Right forelimb (tissue), 1 donor: ENCODE measurements at regions not wholly inside any gene's neighbourhood (a gene's known extent, or its start where the extent isn't known, plus 50 kb on each side); places are given as distances from the start of the nearest gene placed in this dataset.
A peak's percentile ranks its signal among the peaks of the same experiment; 100 is the strongest.

Experiments used
- DNase-seq: peaks from one replicate; pipeline ENCODE4 v3.0.0-alpha.2; 2018

DNA sequence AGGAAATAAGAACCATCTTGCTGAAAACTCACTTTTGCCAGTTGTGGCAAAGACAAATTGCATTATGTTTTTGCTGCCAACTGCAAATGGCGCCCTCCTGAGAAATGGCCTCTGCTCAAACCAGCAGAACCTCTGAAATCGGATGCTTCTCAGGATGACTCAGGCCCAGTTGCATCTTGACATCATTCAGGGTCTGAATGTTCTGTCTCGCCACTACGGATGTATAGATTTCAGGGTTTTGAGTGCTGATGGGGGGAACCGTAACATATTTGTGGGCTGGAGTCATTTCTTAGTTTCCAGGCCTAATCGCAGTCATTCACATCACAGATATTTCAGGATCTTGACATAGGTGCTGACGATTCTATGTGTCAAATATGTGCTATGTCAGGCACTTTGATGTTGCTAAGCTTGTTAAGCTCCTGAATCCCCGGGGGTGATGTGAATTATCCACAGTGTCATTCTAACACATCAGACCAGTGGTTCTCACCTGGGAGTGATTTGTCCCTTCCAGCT, 207.1 kb downstream of the NFATC2 start:
- DNase-seq: no peak

DNA sequence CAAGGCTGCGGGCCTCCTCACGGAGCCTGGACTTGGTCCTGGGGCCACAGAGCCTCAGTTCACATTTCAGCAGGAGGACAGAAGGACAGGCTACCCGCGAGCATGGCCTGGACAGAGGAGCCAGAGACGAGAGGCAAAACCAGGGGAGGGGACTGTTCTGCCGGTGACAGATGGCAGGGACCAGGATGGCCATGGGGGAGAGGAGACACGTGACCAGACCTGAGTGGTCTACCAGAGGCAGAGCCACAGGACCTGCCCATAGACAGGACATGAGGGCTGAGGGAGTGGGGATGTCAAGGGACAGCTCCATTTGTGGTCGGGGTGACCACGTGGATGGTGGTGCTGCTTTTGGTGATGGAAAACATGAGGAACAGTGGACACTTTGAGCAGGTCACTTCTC, 207.9 kb downstream of the NFATC2 start:
- no peak for DNase-seq

DNA sequence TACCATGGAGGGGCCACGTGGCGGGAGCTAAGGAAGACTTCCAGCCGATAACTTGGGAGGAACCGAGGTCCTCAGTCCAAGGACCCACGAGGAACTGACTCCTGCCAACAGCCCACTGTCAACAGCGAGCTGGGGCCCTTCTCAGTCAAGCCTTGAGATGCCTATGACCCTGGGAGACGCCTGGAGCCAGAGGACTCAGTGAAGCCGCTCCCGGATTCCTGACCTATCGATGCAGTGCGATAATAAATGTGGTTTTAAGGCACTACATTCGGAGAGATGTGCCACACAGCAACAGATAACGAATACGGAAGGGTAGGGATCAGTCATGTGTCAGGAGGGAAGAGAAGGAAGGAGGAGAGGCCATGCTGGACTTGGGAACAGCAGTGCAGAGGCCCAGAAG, 208.5 kb downstream of the NFATC2 start:
- DNase-seq: no peak

DNA sequence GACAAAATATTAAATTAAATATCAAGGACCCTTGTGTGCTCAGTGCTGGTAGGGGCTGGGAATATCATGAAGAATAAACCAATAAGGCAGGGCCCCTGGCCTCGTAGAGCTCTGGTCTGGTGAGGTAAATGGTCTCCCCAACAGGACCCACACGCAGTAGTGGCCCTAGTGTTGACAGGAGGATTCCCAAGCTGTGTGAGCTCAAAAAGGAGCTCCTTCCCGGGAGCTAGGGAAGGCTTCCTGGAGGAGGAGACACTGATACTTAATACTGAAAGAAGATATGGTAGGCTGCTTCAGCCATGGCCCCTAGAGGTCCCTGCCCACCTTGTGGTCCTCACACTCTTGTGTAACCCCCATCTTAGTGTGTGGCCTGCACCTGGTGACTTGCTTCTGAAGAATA, 209.1 kb downstream of the NFATC2 start:
- DNase-seq: no peak

DNA sequence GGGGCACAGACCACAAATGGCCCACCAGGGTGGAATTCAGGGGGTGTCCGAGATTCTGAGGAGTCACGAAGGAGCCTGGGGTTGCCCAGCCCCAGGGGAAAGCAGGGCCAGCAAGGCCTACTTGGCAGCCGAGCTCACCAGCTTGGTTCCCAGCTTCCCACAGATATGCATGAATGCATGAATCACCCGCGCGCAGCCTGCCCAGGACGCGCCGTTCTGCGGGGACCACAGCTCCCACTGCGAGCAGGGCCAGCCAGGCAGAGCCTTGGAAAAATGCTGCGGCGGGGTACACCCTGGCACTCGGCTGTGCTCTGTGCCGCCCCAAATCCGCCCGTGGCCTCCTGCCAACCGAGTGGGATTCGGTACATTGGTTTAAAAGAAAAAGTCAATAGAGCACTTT, 211.0 kb downstream of the NFATC2 start:
- DNase-seq: no peak

DNA sequence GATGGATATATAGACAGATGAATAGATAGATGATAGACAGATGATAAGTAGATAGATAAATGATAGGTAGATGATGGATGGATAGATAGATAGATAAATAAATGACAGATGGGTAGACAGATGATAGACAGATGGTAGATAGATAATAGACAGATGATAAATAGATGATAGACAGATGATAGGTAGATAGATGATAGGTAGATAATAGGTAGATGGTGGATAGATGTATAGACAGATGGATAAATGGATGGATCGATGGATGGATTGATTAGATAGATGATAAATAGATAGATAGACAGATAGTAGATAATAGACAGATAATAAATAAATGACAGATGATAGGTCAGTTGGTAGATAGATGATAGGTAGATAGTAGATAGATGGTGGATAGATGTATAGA, 212.7 kb downstream of the NFATC2 start:
- DNase-seq: no peak

DNA sequence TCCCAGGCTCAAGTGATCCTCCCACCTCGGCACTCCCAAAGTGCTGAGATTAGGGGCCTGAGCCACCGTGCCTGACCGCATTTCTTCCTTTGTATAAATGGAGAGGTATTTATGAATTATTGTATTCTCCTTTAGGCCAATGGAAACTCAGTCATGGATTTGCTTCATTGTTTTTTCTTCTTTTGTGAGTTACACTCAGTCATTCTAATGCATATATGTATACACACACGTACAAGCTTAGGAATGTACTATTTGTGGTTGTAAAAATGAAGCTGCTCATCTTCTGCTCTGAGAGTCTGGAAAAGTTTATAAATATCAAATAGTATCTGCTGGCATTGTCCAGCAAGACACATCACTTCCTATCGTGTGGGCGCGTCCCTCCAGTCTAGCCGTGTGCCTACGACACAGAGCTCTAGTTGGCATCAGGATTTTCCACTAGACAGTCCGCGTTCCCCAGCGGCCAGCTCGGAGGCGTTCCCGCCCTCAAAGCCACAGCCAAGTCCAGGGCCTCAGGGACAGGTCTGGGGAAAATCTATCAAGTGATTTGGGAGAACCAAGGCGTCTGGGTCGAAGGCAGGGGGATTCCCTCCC, 215.2 kb downstream of the NFATC2 start:
- DNase-seq: peak; percentile 52

DNA sequence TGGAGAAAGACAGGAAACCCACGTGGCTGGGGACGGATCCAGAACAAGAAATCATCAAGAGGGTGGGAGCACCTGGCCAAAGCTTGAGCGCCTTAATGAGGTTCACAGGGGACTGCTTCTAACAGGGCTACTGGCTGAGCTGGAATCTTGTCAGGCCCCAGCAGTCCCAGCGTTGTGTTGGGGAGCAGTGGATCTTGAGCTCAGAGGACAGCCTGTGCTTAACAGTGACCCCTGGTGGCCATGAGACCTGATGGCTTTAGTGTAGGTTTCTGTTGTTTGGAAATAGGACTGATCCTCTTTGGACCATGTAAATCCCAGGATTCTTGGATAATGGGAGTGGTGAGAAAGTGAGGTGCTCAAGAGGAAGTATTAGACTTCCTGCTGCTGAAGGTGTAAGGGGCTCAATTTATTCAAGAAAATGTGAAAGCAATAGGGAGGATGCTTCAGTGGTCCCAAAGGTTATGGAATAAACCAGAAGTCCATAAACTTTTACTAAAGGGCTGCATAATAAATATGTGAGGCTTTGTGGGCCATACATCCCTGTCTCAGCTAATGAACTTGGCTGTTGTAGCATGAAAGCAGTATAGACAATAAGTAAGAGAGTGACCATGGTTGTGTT, 216.2 kb downstream of the NFATC2 start:
- DNase-seq: no peak

DNA sequence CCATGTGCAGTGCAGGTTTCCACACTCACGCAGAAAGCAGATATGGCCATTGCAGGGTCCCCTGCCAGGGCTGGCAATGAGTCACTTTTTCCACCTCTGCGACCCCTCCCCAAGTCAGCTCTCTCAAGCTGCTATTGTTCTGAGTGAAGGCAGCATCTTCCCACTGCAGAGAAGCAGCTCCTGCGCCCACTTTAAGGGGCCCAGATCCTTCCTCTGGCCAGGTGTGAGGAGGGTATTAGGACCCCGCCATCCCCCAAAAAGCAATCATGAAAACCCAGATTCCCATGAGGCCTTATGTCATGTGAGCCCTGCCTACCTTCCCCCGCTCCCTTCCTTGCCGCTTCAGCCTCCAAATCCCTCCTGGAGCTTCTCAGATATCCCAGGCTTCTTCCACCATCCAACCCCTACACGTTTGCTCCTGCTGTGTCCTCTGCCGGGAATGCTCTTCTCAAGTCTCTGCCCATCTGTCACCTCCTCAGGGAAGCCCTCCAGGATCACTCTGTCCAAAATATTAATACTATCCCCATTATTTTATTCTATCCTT, 220.3 kb downstream of the NFATC2 start:
- DNase-seq: no peak

DNA sequence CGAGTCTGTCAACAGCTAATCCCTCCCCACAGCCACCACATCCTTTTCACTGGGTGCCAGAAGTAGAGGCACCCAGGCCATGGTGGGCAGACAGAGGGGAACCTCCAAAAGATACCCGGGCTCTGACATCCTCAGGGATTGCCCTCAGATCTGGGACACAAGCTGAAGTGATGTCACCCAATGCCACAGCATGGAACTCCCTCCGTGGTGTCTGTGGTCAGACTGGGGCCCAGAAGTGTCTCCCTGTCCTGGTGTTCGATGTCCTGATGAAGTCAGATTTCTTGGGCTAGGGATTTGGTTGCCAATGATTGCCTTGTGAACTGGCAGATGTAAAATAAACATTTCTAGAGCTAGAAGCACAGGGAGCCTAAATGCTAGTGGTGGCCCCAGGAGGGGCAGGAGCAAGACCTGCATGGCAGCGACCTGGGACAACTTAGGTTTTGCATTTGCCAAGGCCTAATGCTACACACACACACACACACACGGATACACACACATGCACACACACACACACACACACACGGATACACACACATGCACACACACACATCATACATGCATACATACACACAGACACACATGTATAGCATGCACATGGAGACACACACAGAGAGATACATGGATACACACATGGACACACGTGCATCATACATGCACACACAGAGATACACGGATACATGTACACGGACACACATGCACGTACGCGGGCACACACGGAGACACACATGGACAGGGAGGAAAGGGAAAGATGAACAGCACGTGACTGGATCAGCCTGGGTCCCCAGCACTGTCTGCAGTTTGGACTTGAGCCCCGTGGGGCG, 221.0 kb downstream of the NFATC2 start:
- DNase-seq: no peak

DNA sequence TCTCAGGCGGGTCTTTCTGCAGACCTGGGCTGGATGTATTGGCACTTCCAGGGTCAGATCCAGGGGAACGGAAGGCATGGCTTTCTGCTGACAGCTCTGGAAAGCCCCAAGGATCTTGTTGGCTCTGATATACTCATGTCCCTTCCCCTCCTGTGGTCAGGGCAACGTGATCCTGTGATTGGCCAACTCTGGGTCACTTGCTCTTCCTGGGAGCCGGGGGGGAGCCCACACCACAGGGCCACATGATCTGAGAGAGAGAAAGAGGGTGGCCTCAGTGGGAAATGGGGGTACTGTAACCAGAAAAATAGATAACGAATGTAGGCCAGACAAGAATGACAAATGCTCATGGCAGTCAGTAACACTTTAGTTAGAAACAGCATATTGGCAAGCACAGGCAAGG, 223.0 kb downstream of the NFATC2 start:
- DNase-seq: no peak

DNA sequence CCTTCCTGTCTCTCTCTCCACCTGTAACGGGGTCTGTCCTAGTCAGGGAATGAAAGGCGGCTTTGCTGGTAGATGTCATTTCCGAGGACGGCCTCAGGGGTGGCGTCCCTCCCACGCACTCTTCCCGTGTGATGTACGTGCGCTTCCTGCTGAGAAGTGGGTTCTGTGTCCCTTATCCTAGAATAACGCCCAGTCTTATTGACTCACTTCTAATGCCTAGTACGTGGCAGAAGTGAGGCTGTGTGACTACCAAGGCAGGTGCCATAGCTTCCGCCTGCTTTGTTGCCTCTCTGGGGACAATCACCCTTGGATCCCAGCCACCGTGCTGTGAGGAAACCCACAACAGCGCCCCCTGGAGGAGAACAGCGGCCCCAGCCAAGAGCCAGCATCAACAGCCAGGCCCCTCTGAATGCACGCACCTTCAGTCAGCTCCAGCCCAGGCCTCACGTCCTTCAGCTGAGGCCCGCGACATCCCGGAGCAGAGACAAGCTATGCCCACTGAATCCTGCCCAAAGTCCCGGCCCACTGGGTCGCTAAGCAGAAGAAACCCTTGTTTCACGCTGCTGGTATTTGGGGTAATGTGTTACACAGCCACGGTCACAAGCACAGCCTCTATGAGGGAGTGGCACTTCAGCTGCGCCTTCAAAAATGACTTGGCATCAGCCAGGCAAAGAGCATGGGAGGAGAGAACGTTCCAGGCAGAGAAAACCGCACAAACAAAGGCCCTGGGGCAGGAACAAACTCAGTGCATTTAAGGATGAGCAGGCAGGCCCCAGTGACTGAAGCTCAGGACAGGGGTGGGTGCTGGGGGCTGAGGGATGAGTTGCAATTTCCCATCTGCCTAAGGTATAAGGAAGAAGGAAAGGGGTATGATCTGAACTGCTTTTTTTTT, 224.2 kb downstream of the NFATC2 start:
- no peak for DNase-seq

DNA sequence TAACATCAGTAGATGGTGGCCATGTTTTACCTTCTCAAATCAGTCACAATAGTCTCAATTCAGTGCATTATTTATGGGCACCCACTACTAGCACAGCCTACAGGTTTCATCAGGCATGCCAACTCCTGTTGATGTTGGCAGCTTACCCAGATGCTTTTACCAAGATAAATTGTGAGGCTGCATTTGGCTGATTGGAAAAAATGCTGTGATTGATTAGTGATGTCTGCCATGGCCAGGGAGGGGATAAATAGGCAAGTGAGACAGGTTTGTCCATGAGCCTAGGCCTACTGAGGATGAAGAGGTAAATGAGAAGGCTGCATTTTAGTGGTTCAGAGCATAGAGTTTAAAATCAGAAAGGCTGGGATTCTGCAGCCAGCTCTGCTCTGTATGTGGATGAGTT, 227.1 kb downstream of the NFATC2 start:
- DNase-seq: no peak

DNA sequence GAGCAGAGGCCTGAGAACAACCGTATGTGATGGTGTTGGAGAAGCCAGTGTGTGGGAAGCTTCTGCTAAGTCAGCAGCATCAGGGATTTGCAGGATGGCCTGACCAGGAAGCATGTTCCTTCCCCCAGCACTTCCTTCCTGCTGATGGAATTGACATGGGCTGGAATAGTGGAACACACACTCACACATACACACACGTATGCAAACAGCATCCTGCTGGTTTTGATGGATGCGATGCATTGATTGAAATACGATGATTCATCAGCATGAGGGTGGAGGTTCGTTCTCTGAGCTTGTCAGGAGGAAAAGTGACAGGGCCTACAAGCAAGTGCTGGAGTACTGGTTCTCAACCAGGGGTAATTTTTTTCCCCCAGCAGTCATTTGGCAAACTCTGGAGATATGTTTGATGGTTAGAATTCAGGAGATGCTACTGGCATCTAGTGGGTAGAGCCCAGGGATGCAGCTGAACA, 229.1 kb downstream of the NFATC2 start:
- no peak for DNase-seq

DNA sequence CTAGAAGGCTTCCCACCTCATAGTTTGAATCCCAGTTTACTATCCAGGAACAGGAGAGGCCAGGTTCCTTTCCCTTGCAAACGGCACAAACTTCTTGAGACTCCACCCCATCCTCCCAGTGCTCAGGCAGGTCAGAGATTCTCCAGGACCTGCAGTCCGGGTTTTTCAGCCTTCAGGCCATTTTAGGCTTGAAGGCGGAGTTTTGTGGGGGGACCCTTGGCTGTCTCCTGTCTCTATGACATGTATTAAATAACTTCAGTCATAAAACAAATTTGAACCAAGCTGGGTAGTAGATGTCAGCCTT, 230.1 kb downstream of the NFATC2 start:
- DNase-seq: no peak

DNA sequence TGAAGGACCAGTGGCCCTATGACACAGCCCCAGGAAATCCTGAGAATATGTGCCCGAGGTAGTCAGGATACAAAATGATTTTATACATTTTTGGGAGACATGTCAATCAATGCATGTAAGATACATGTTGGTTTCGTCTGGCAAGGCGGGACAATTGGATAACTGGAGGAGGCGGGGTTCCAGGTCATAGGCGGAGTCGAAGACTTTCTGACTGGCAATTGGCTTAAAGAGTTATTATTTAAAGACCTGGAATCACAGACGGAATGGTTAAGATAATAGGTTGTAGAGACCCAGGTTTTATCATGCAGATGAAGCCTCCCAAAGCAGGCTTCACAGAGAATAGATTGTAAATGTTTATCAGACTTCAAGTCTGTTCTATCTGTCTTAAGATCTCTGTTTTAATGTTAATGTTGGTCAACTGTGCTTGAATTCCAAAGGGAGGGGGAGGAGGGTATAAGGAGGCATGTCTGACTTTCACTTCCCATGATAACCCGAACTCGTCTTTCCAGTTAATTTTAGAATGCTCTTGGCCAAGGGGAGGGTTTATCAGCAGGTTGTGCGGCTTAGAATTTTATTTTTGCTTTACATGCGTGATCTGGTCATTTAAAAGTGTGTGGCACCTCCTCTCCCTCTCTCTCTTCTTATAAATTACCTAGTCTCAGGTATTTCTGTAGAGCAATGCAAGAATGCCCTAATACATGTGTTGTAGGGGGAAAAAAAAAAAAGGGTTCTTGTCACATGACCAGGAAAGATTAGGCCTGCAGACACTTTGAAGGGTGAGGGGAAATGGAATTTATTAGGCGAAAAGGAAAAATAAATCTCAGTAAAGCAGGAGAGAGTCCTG, 230.7 kb downstream of the NFATC2 start:
- DNase-seq: no peak

DNA sequence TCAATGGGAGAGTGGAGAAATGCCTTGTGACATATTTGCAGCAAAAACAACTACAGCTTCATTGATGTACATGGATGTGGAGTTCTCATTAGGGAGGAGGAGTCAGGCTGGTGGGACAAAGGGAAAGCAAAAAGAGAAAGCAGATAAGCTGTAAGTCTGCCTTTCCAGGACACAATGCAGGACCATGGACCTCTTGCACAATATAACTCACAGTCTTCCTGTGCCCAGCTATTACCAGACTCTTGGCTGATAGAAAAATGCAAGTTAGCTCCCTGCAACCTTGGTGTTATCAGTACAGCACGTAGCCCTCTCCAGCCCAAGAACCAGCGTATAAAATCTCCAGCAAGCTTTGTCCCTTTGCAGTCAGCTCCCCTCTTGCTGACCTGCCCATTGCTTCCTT, 232.3 kb downstream of the NFATC2 start:
- no peak for DNase-seq

DNA sequence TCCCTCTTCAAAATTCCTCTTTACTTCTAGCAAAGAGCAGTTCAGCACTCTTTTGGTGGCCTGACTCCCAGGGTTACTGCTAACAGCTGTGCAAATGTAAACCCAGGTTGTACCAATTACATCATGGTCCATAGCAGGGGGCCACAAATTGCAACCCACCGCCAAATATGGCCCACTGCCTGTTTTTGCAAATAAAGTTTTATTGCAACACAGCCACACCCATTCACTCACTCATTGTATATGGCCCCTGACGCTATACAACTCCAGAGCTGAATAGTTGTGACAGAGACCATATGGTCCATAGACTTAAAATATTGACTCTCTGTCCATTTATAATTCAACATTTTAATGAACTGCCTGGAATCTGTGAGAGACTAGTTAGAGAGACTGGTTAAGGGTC, 233.4 kb downstream of the NFATC2 start:
- DNase-seq: no peak

DNA sequence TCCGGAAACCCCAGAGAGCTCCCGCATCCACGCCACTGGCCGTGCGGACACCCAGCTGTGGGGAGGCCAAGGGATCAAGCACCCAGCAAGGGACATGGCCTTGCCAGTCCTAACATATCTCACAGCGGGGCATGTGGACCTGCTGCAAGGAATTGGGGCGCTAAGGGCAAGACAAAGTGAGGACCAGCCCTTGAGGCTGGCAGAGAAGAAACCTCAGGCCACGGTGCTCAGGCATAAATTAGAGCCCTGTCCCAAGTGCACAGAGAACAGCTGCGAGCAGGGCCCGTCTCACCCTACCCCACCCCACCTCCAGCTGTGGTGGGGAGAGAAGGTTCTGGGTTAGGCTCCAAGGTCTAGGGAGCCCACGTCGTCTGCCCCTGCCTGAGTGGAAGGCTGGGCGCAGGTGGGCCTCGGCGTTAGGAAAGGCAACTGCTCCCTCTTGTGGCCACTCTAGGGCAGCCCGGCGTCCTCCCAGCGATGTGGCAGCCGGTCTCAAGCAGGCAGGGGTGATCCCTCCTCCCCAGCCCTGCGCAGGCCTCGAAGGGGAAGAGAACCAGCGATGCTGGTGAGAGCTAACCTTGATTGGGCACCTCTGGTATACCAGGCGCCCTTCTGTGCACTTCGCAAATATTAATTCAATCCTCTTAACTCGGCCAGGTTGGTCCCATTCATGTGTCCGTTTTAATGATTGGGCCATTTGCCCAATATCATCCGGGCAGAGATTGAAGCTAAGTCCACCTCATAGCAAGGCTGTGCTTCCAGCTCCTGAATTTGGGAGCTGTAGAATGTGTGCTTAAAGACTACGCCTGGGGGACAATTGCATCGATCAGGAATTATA, 235.8 kb downstream of the NFATC2 start:
- DNase-seq: peak; percentile 87

DNA sequence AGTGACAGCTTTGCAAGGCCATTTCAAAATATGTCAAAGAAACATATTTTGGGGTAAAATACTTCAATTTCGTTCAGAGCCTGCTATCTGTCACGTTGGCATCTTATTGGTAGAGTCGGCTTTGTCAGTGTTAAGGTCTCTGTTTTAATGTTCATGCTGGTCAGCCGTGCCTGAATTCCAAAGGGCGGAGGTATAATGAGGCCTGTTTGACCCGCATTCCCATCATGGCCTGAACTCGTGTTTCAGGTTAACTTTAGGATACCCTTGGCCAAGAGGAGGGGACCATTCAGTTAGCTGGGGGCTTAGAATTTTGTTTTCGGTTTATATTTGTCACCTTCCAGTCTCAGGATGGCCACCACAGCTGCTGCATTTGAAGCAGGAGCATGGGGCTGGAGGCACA, 236.4 kb downstream of the NFATC2 start:
- DNase-seq: no peak
